IPS-20b (cell line): ENCODE measurements at regions not wholly inside any gene's neighbourhood (a gene's known extent, or its start where the extent isn't known, plus 50 kb on each side); places are given as distances from the start of the nearest gene placed in this dataset.
"Not testable (repeated sequence)": the region's sequence is repeated elsewhere in the genome, so short reads cannot be mapped to it uniquely, and the experiment has no call there.

ENCODE experiments used
- H3K27ac ChIP-seq: one replicate; pipeline ENCODE4 v1.5.1; 2013; ENCODE audit warnings: low read length
- H3K27me3 ChIP-seq: 2 replicates; pipeline ENCODE4 v1.6.1; 2013; ENCODE audit warnings: mild to moderate bottlenecking, low read length, inconsistent platforms; ENCODE audit not compliant: insufficient read depth
- H3K36me3 ChIP-seq: 2 replicates; pipeline ENCODE4 v1.6.1; 2013; ENCODE audit warnings: low read depth, mild to moderate bottlenecking, inconsistent platforms, low read length, moderate library complexity; ENCODE audit not compliant: insufficient read depth
- H3K4me1 ChIP-seq: 2 replicates; pipeline ENCODE4 v1.6.1; 2013; ENCODE audit warnings: mild to moderate bottlenecking, control low read depth, inconsistent platforms, low read length, moderate library complexity; ENCODE audit not compliant: insufficient read depth
- H3K4me3 ChIP-seq: 2 replicates; pipeline ENCODE4 v1.5.1; 2013; ENCODE audit warnings: mild to moderate bottlenecking, low read length, inconsistent platforms
- H3K9ac ChIP-seq: 2 replicates; pipeline ENCODE4 v1.6.1; 2013; ENCODE audit warnings: low read depth, mild to moderate bottlenecking, inconsistent platforms, low read length, moderate library complexity
- H3K9me3 ChIP-seq: 2 replicates; pipeline ENCODE4 v1.6.1; 2013; ENCODE audit warnings: mild to moderate bottlenecking, low read depth, low read length, inconsistent platforms; ENCODE audit not compliant: insufficient read depth

GRCh38 chr2:242038166-242038927, 168.8 kb downstream of the RTP5 start:
- no peak overlapping the region for H3K27ac ChIP-seq
- no peak overlapping the region for H3K4me3 ChIP-seq
- no peak overlapping the region for H3K9ac ChIP-seq
- no peaks in the 10 kb centered on the region for H3K36me3 ChIP-seq
- no peaks in the 10 kb centered on the region for H3K9me3 ChIP-seq
- peaks cover 6% of the 10 kb centered on the region; the same call in 1 of the 2 replicates for H3K4me1 ChIP-seq
- peaks cover 9% of the 10 kb centered on the region for H3K27me3 ChIP-seq

DNA sequence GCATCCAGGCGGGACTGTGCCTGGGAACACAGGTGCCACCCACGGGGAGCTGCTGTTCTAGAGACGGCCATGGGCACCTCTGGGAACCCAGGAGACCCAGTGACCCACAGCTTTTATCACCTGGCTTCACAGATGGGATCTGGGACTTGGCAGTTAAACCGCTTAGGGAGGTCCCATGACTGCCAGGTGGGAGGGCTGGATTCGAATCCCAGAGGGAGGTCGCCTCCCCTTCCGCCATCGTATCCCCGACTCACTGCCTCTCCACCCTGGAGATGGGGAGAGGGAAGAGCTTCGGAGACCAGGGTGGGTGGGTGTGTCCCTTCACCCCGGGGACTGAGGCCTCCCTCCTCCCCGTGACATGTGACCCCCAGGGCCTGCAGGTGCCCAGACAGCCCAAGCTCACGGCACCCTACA, 169.4 kb downstream of the RTP5 start:
- Histone ChIP-seq H3K9ac (no peak overlapping the region), H3K4me3 (no peak overlapping the region), H3K4me1 (peaks cover under 1% of the 10 kb centered on the region; the same call in 1 of the 2 replicates), H3K27ac (no peak overlapping the region), H3K9me3 (no peaks in the 10 kb centered on the region), H3K36me3 (no peaks in the 10 kb centered on the region), H3K27me3 (peaks cover 10% of the 10 kb centered on the region)

GRCh38 chr2:242040303-242040655, 170.8 kb downstream of the RTP5 start:
- Histone ChIP-seq H3K9me3 (no peaks in the 10 kb centered on the region), H3K27me3 (peaks cover 22% of the 10 kb centered on the region)

DNA sequence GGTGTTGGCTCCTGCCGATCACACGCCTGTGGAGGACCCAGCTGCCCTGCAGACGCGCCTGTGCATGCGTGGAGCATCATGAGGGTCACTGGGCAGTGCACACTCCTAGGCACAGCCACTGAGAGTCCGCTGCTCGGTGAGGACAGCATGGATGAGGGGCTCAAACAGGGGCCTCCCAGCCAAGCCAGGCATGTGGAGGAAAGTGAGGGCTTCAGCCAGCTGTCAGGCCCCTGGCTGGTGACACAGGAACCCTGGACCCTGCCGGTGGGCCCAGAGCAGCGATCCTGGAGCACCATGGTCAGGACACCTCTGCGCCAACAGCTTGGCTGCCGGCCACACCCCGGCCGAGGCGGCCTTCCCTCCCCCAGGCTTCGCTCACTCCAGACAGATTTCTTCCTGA, 171.2 kb downstream of the RTP5 start:
- no peaks in the 10 kb centered on the region for H3K9me3 ChIP-seq
- no peak overlapping the region for H3K9ac ChIP-seq
- H3K36me3 ChIP-seq = no peaks in the 10 kb centered on the region
- H3K4me1 ChIP-seq = no peaks in the 10 kb centered on the region; the same call in 1 of the 2 replicates
- H3K27ac ChIP-seq = no peak overlapping the region
- H3K27me3 ChIP-seq = peaks cover 26% of the 10 kb centered on the region
- no peak overlapping the region for H3K4me3 ChIP-seq

More at GRCh38 chr2:242040303-242040655, 170.8 kb downstream of the RTP5 start:
- Histone ChIP-seq H3K4me1 (no peaks in the 10 kb centered on the region; the same call in 1 of the 2 replicates), H3K36me3 (no peaks in the 10 kb centered on the region), H3K9ac (no peak overlapping the region), H3K27ac (no peak overlapping the region), H3K4me3 (no peak overlapping the region)

DNA sequence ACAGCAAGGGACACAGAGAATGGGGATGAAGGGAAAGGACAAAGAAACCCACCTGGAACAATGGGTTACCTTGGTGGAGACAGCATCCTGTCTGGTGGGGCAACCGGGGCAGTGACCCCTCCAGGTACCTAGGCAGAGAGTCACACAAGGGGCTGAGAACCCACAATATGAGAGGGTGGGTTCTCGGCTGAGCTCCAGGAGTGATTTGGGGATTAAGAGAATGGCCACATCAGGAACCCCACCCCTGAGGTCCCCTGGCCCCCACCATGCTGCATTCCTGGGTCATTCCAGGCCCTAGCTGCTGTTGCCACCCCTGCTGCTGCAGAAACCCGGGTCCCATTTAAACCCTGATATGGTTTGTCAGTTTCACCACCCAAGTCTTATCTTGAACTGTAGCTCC, 172.3 kb downstream of the RTP5 start:
- Histone ChIP-seq H3K27me3 (peaks cover 33% of the 10 kb centered on the region), H3K9ac (no peak overlapping the region), H3K9me3 (no peaks in the 10 kb centered on the region), H3K36me3 (no peaks in the 10 kb centered on the region), H3K27ac (no peak overlapping the region), H3K4me3 (no peak overlapping the region), H3K4me1 (no peaks in the 10 kb centered on the region; the same call in 1 of the 2 replicates)

- H3K27me3 ChIP-seq = peaks cover 46% of the 10 kb centered on the region
These were observed 174.2 kb downstream of the RTP5 start for GRCh38 chr2:242043538-242044312.

GRCh38 chr2:242044313-242044590, 174.7 kb downstream of the RTP5 start:
- H3K9ac ChIP-seq = no peak overlapping the region
- H3K9me3 ChIP-seq = no peaks in the 10 kb centered on the region
- H3K27me3 ChIP-seq = peaks cover 51% of the 10 kb centered on the region
- no peaks in the 10 kb centered on the region; the same call in 1 of the 2 replicates for H3K4me1 ChIP-seq
- no peak overlapping the region for H3K4me3 ChIP-seq
- no peaks in the 10 kb centered on the region for H3K36me3 ChIP-seq
- H3K27ac ChIP-seq = no peak overlapping the region

More at GRCh38 chr2:242043538-242044312, 174.2 kb downstream of the RTP5 start:
- Histone ChIP-seq H3K9me3 (no peaks in the 10 kb centered on the region), H3K4me1 (no peaks in the 10 kb centered on the region; the same call in 1 of the 2 replicates), H3K36me3 (no peaks in the 10 kb centered on the region), H3K27ac (no peak overlapping the region), H3K4me3 (no peak overlapping the region), H3K9ac (no peak overlapping the region; the same call in 1 of the 2 replicates)

- peaks cover 66% of the 10 kb centered on the region for H3K27me3 ChIP-seq
- H3K27ac ChIP-seq, H3K4me1 ChIP-seq, H3K9ac ChIP-seq, H3K4me3 ChIP-seq, H3K36me3 ChIP-seq, H3K9me3 ChIP-seq: not testable (repeated sequence)
These were observed 176.1 kb downstream of the RTP5 start for GRCh38 chr2:242045596-242046144.

- Histone ChIP-seq H3K36me3 (no peaks in the 10 kb centered on the region), H3K4me3 (no peak overlapping the region), H3K9me3 (no peaks in the 10 kb centered on the region), H3K27ac (no peak overlapping the region), H3K4me1 (no peaks in the 10 kb centered on the region), H3K27me3 (peaks cover 71% of the 10 kb centered on the region), H3K9ac (no peak overlapping the region)
These were observed 176.8 kb downstream of the RTP5 start for GRCh38 chr2:242046206-242046826.

GRCh38 chr2:242047963-242048362, 178.4 kb downstream of the RTP5 start:
- no peaks in the 10 kb centered on the region for H3K36me3 ChIP-seq
- peaks cover 80% of the 10 kb centered on the region for H3K27me3 ChIP-seq
- no peak overlapping the region for H3K9ac ChIP-seq
- no peaks in the 10 kb centered on the region for H3K4me1 ChIP-seq
- H3K9me3 ChIP-seq = no peaks in the 10 kb centered on the region
- H3K27ac ChIP-seq = no peak overlapping the region
- no peak overlapping the region for H3K4me3 ChIP-seq

DNA sequence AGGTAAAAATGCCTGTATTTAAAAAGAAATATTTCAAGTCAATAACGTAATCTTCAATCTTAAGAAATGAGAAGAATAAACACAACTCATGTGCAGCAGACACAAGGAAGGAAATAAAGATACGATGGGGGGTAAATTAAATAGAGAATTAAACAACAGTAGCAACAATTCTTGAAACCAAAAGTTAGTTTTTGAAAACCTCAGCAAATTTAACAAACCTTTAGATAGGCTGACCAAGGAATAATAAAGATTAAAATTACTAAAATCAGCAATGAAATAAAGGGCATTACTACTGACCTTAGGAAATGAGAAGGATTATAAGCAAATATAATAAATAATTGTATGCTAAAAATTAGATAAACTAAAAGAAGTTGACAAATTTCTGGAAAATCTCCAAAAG, 178.9 kb downstream of the RTP5 start:
- Histone ChIP-seq H3K27me3 (peaks cover 76% of the 10 kb centered on the region), H3K9ac (no peak overlapping the region), H3K9me3 (no peaks in the 10 kb centered on the region), H3K4me1 (no peaks in the 10 kb centered on the region), H3K4me3 (no peak overlapping the region), H3K27ac (no peak overlapping the region), H3K36me3 (no peaks in the 10 kb centered on the region)
